Stimulated activated CD4-positive, alpha-beta T cell treated with anti-CD3 and anti-CD28 coated beads, Interleukin-2, amount 100 ng/mL, for 48 hours (primary cell): ENCODE measurements at regions not wholly inside any gene's neighbourhood (a gene's known extent, or its start where the extent isn't known, plus 50 kb on each side); places are given as distances from the start of the nearest gene placed in this dataset.

Experiments
- DNase-seq, 2 donors: peaks; one replicate each; pipeline ENCODE4 v3.0.0-alpha.2; 2020

DNA sequence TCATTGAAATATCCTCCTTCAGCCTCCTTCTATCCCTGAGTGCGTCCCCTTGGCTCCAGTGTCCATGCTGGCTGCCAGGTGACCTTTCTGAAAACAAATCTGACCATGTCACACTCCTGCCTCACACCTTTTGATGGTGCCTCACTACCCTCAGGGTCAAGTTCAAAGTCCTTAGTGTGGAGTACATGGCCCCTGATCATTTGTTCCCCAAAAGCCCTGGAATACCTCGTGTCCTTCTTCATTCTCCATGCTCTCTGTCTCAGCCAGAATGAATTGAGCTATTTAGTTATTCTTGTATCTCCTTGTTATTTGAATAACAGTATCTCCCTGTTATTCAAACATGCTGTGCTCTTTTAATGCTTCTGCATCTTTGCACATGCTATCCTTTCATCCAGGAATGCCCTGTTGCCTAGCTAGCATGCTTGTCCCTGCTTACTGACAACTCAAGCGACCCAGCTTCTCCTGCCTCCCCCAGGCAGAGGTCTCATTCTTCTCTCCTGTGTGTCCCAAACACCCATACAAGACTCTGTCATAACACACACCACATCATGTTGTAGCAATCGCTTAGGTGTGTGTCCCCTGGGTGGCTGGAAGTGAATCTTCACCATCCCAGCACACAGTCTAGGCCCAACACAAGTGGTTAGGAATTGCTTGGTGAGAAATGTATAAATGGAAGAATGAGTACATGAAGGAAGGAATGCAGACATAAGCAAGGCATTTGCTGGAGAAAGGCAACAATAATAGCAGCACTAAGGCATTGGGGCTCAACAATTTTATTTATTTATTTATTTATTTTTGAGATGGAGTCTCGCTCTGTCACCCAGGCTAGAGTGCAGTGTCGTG lies 144.0 kb downstream of the DDX1 start:
- no peak for DNase-seq

DNA sequence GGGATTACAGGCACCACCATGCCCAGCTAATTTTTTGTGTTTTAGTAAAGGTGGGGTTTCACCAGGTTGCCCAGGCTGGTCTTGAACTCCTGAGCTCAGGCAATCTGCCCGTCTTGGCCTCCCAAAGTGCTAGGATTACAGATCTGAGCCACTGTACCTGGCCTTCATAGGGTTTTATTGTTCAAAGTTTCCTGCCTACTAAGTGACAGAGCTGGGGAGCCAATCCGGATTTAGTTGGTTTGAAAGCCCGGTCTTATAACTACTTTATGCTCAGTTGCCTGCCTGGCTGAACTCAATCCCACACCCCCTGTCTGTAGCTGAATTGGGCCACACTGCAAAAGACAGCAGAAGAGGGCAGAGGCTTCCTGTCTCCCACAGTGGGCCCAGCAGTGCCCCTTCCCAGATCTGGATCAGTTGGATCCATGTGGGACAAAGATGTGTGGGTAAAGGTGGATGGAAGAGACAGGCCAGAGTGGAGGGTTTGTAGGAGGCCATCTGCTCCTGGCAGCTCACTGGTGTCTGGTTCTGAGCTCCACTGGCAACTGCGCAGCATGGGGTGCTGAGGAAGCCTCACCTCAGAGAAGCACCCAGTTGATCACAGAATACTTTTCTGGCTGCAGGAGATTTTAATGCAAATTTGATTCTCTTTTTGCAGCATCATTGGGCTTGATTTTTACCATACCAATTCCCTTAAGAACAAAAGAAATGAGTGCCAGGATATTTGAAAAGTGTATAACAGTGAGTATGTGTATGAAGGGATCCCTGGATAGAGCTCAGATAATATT lies 144.9 kb downstream of the DDX1 start:
- DNase-seq: no peak

DNA sequence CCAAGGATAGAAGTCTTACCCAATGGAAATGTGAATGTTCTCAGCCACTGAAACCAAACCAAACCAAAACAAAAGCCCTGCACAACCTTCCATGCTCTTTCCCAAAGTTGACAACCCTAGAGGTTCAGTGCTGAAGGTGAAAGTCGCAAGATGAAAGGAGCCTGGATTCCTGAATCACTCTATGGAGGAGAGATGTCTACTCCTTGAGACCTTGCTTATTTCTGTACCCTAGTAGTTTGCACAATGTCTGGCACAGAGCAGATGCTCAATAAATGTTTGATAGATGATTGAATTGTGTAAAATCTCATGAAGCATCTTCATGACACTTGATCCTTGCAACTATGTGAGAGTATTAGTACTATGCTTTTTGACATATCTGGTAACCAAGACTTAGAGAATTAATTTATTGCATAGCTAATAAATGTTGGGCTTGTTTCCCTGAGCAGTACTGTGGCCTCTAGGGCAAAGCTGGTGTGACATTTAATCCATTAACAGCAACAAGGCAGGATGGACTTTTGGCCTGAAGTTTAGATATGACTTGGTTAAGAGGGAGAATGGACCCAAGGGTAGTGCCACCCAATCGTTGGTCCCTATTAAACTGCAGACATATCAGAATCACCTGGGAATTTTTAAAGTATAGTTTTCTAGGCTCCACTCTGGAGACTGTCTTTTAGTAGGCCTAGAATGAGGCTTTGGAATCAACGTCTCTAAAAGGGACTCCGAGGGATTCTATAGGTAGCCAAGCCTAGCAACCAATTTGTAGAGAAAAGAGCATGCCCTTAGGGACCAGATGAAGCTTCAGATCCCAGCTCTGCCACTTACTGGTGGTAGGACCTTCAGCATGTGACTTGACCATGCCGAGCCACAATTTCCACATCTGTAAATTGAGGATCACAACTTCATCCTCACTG lies 145.9 kb downstream of the DDX1 start:
- DNase-seq: no peak

DNA sequence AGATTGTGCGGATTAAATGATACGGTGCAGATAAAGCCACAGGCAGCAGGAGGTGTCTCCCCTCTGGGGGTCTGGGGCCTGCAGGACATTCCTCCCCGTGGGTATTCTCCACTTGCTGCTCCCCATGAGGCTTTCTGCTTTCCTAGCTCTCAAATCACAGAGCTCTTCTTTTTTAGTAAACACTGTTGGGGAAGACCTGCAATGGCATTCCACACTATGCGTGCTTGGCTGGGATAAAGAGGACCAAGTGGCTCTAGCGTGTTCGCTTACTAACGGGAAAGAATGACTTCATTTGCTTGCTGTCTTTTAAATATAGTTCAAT lies 146.5 kb downstream of the DDX1 start:
- no peak for DNase-seq

DNA sequence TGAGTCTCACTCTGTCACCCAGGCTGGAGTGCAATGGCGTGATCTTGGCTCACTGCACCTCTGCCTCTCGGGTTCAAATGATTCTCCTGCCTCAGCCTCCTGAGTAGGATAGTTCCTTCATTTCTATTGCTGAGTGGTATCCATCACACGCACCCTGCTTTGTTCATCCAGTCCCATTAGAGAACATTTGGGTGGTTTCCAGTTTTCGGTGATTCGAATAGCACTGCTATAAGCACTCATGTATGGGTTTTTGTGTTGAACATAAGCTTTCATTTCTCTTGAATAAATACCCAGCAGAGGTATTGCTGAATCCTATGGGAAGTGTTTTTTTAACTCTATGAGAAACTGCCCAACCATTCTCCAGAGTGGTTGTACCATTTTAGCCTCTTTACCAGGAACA lies 147.3 kb downstream of the DDX1 start:
- no peak for DNase-seq

DNA sequence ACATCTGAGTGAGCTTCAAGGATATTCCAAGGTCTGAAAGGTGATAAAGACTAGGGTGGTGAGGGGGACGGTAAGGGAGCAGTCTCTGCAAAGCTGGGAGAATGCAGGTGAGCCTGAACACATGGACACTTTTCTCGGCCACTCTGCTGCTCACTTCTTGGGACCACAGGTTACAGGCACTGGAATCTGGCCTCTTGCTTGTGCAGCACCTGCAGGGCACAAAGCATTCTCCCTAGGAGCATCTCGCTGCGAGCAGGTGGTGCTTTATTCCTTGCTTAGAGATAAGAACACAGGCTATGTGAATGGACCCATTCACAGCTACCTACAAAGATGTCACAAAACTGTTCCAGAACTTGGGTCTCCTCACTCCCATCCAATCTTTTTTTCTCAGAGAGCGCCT lies 153.2 kb downstream of the DDX1 start:
- DNase-seq: no peak

DNA sequence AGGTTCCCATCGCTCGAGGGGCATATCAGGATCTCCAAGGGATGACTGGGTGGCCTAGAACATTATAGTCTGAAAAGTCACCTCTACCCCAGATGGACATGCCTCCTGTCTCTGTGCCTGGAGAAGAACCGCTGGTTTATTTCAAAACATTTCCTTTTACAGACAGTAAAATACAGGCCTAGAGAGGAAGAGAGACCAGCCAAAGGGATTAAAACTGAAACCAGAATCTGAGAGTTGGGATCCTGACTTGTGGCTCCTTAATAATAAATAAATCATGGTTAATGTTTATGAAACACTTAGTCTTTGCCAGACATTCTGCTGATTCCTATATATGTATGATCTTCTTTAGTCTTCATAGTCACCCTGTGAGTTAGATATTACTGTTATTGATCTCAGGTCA lies 153.7 kb downstream of the DDX1 start:
- DNase-seq: no peak

DNA sequence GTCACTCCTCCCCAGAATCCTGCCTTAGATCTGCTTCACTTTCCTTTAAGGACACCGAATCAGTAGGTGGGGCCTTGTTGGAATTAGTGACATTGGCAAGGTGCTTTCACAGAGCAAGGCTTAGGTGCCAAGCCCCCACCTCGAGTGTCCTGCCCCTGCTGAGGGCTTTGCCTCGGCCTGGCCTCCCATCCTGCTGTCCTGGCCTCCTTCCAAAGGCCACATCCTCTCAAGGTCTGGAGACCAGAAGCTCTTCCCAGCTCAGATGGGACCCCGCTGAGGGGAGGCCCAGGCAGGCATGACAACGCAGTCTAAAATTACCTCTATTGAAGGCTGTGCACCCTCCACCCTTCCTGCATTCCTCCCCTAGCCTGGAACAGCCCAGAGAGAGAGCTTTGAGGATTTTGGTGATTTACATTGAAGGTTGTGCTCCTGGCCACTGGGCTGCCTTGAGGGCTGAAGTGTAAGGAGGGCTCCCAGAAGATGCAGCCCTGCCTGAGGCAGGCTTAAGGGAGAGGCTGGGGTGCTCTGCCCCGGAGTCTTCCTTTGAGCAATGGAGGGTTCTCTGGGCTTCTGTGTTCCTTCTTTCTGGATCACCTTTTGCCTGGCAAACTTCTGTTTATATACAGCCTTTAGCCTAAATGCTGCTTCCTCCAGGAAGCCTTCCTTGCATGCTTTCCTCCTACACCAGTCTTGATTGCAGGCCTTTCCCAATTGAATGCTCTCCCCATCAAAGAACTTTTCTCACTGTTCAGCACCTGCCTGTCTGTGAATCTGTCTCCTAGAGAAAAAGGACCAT lies 154.4 kb downstream of the DDX1 start:
- DNase-seq: no peak

DNA sequence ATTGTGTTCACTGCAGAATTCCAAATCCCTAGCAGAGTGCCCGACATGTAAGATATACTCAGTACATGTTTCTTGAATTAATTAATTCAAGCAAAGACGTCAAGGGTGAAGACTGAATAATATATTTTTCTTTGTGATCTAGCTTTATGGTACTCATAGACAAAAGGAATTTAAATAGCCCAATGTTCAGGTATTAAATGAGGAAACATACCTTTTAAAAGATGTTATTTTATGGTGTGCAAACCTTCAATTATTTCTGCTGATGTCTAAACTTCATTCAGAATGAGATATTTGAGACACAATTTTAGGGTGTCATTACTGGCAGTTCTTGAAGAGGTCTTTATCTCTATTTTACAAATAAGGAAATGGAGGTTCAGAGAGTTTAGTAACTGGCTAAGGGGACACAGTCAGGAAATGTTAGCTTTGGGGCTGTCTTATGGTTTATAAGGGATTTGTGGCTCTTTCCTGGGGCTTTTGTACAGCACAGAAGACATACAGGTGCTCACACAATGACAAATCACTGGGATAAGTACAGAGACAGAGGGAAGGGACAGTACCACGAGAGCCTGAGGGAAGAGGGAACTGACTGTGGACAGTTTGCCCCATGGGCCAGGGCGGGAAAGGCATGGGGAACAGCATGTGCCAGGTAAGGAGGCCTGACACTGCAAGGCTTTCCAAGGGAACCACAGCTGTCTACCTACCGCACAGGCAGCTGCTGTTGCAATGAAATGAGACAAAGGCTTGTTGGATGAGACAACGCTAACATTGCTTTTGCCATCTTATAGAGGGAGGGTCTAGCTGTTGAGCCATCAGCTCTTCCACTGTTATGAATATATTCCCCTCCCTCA lies 155.3 kb downstream of the DDX1 start:
- DNase-seq: no peak

DNA sequence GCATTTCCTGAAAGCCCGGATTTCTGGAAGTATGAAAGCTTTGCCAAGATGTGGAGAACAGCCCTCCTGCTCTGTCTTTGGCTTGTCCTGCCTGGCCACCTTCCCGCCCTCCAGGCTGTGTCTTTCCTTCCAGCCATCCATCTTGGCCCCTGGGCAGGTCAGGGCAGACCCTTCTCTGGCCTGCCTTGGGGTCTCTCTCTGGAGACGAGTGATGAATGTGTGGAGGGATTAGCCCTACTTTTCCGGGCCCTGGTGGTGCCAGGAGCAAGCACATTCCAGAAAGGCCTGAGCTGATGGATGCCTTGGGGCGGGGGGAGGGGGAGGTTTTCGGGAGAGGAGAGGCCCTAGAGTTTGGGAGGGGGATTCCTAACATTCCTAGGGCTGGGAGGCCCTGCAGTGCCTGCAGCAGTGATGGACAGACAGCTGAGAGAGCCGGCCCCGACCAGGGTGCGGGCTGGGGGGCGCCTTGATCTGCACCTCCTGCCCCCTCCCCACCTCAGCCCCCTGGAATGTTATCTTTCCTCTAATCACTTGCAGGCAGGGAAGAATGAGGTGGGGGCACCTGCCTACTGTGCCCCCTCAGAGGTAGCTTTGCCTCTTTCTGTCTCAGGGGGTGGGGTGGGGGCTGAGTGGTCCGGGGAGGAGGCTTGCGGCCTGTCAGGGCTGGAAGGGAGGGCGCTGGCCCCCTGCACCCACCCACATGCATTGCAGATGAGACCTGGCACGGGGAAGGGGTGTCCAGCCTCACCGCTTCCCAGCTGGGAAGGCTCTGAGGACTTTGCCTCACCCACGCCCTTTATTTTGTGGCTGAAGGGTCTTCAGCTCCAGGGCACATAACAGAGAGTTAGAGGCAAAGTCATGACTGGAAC lies 156.2 kb downstream of the DDX1 start:
- DNase-seq: no peak

DNA sequence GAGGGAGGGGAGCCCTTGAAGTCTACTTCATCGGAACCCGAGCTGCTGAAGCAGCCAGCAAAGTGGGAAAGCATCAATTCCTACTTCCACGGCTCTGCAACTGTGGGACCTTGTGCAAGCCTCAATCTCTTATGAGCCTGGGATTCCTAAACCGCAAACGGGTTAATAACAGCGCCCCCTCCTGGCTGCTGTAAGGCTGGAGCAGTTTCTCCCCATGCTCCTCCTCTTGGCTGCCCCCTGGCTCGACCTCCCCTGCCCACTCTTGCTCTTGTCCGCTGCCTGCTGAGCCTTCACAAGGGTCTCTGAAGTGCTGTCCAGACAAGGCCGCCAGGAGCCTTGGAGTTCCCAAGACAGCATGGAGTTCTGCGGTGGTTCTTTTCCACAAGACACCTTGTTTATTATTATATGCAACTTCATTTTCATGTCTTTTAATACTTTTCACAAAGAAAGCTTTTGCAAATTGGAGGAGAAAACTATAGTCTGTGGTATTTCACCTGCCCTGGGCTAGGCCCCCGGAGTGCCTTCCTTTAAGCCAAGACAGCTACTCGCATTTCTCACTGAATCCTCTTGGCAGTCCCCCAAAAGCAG lies 157.2 kb downstream of the DDX1 start:
- peak in 1 of 2 donors; percentile 21 for DNase-seq

DNA sequence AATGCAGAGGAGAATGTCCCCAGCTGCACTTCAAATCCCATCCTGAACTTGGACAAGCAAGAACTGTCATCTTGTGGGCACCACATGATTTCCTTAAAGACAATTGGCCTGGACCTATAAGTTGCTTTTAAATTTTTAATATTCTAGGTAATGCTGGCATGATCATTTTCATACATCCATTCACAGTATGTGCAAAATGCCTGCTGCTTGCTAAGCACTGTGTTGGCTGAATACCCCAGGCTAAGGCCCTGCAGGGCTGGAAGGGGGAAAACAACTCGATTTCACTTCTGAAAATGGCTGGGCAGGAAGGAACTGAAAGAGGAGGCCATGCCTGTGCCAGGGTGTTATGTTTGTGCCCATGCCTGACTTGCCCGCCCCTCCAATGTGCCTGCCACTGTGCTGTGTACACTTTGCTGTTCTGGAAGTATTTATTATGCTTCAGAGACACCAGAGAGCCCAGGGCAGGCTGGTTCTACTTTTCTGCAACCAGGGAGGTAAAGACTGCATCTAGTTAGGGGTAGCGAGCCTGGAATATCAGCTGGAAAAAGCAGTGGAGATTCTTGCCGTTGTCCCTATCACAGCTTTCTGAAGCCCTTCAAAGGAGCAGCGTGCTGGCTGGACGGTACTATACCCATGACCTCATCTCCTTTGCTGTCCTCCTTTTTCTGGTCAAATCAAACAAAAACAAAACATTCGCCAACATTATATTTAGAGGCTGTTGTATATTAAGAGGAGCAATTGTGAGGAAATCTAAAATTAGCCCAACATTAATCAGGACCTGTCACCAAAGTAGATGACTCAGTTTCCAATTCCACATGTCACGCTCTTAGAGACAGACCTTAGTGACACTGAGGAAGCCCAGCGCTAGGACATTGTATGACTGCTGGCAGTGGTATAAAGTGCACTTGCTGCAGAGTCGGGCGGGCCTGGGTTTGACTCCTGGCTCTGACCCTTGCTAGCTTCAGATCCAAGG lies 158.1 kb downstream of the DDX1 start:
- DNase-seq: no peak

DNA sequence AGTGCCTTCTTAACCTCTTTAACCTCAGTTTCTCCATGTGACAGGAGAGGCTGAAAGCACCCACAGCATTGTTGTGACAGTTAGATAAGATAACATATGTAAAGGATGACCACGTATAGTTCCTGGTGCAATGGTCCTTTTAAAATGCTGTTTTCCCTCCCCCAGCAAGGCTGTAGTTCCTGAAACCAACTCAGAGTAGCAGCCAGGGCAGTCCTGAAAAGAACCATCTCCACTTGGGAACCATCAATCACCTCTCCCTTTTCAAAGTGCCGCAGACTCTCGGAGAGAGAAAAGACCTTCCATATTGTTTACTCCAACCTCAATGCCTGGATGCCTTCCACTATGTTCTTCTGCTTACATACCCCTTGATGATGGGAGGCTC lies 158.8 kb downstream of the DDX1 start:
- no peak for DNase-seq

DNA sequence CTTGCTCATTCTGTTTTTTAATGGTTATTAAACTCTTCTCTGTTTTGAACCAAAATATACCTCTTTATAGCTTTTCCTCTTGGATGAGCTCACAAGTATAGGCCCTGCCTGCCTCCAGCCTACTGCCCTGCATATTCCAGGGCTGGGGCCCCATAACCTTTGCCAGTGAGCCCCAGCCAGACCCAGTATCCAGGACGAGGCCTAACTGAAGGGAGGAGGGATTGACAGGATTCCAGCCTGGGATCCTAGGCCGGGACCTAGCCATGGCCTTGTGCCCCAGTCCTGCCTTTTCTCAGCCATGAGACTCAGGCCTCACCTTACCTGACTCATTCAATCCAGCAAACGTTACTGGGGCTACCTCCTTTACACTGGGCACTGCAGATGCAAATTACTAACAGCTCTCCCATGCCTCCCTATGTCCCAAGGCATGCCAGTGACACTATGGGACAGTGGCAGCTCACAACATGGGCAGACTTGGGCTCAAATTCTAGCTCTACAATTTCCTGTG lies 159.2 kb downstream of the DDX1 start:
- DNase-seq: no peak

DNA sequence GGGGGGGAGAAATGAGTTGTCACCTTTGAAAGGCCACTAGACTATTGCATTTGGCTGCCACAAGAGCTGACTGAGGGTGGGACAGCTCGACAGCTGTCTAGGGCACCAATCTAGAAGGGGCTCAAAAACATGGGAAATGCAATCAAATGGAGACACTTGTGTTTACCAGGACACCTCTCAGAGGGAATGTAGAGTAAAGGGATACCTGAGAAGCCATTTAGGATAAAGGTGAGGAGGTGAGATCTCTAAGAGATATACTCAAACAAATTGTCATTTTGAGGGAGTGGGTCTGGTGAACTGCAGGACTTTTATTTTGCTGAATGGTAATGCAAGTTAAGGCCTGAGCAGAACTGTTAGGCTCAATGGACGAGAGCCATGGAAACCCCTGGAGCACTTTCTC lies 159.8 kb downstream of the DDX1 start:
- no peak for DNase-seq

DNA sequence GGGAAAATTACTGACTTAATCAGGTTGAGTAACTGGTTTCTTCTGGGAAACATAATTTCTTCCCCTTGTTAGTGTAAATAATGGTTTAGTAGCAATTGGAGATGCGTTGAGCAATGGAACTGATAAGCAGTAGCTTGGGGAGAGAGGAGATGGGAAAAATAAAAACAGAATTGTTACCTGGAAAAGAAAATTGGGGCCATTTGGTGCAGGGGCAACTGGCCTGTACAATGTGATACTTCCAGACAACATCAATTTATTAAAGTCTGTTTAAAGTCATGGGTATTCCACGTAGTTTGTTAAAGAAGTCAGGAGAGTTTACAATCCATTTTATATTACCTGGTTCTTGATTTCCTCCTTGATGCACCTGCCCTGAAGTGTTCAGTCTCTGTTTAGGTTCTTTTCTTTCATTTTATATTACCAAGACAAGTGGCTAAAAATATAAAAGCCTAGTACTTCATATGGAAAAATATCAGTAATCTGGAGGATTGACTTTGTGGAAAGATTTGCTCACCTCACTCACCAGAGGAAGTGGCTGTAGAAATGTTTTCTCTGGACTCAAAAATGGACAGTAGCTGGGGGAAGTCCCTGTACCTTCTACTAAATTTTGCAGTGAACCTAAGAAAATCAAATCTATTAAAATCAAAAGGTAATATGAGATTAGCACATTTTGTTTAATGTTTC lies 161.0 kb downstream of the DDX1 start:
- no peak for DNase-seq

DNA sequence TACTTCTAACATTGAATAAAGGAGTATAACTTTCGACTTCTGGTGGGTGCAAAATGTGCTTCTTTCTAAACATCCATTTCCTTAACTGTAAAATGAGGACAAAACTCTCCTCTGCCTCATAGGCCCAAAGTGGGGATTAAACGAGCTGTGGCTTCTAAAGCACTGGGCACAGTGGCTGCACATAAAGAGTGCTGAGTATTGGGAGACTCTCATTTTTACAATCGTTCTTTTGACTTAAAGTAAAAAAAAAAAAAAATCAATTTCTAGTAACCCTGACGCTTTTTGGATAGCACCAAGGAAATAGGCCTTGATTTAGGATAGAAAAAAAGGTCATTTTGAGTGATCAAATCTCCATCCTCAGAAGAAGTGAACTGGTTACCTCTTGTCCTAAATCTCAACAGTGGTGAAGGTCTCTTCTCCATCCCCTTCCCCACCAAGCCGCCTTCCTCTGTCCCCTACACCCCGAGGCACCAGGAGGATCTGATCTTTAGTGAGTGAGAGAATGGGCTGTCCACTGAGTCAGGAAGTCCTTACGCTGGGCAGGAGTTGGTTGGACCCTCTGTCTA lies 161.6 kb downstream of the DDX1 start:
- no peak for DNase-seq
